H9 (cell line): ENCODE measurements at regions not wholly inside any gene's neighbourhood (a gene's known extent, or its start where the extent isn't known, plus 50 kb on each side); places are given as distances from the start of the nearest gene placed in this dataset.

Source experiments
- DNase-seq: peaks from one replicate; pipeline ENCODE4 v3.0.0-alpha.2; 2017
- H2AFZ ChIP-seq: one replicate; pipeline ENCODE4 v1.6.1; 2013; ENCODE audit warnings: mild to moderate bottlenecking, low read length, control low read depth, moderate library complexity
- H2AK5ac ChIP-seq: 2 replicates; pipeline ENCODE4 v1.6.1; 2013; ENCODE audit warnings: low read length, control low read depth, mixed read lengths; ENCODE audit not compliant: insufficient read length
- H2BK120ac ChIP-seq: one replicate; pipeline ENCODE4 v1.6.1; 2013; ENCODE audit warnings: low read depth, mild to moderate bottlenecking, low read length, control low read depth, inconsistent platforms; ENCODE audit not compliant: poor library complexity, severe bottlenecking
- H2BK12ac ChIP-seq: 2 replicates; pipeline ENCODE4 v1.6.1; 2013; ENCODE audit warnings: low read length, control low read depth, mixed read lengths, low read depth; ENCODE audit not compliant: insufficient read length
- H2BK15ac ChIP-seq: 2 replicates; pipeline ENCODE4 v1.6.1; 2013; ENCODE audit warnings: low read depth, low read length, control low read depth
- H2BK20ac ChIP-seq: one replicate; pipeline ENCODE4 v1.6.1; 2013; ENCODE audit warnings: low read depth, mild to moderate bottlenecking, low read length, control low read depth, inconsistent platforms; ENCODE audit not compliant: poor library complexity, severe bottlenecking
- H2BK5ac ChIP-seq: 2 replicates; pipeline ENCODE4 v1.6.1; 2013; ENCODE audit warnings: low read length, control low read depth, mixed read lengths; ENCODE audit not compliant: insufficient read length
- H3K14ac ChIP-seq: 2 replicates; pipeline ENCODE4 v1.6.1; 2013; ENCODE audit warnings: low read length, control low read depth; ENCODE audit not compliant: insufficient read depth
- H3K18ac ChIP-seq: 2 replicates; pipeline ENCODE4 v1.6.1; 2013; ENCODE audit warnings: low read depth, mild to moderate bottlenecking, mixed read lengths, low read length, control low read depth; ENCODE audit not compliant: insufficient read length
- H3K23ac ChIP-seq: 2 replicates; pipeline ENCODE4 v1.6.1; 2013; ENCODE audit warnings: low read length, control low read depth, mixed read lengths, low read depth; ENCODE audit not compliant: insufficient read length
- H3K23me2 ChIP-seq: 2 replicates; pipeline ENCODE4 v1.6.1; 2013; ENCODE audit warnings: low read depth, mild to moderate bottlenecking, mixed read lengths, low read length, control low read depth; ENCODE audit not compliant: insufficient read length, poor library complexity, severe bottlenecking
- H3K27ac ChIP-seq: 2 replicates; pipeline ENCODE4 v1.5.1; 2013; ENCODE audit warnings: low read length, control low read depth, mixed read lengths, low read depth; ENCODE audit not compliant: insufficient read length
- H3K27me3 ChIP-seq: 2 replicates; pipeline ENCODE4 v1.6.1; 2013; ENCODE audit warnings: low read length, control low read depth, inconsistent platforms; ENCODE audit not compliant: insufficient read depth
- H3K4ac ChIP-seq: 2 replicates; pipeline ENCODE4 v1.6.1; 2013; ENCODE audit warnings: low read depth, mild to moderate bottlenecking, control low read depth, inconsistent platforms, low read length, moderate library complexity
- H3K4me1 ChIP-seq: 2 replicates; pipeline ENCODE4 v1.6.1; 2013; ENCODE audit warnings: low read length, control low read depth, inconsistent platforms; ENCODE audit not compliant: insufficient read depth
- H3K4me2 ChIP-seq: 2 replicates; pipeline ENCODE4 v1.6.1; 2013; ENCODE audit warnings: low read length, control low read depth, mixed read lengths; ENCODE audit not compliant: insufficient read length, insufficient read depth
- H3K56ac ChIP-seq: 2 replicates; pipeline ENCODE4 v1.6.1; 2013; ENCODE audit warnings: low read depth, mild to moderate bottlenecking, mixed read lengths, low read length, control low read depth; ENCODE audit not compliant: insufficient read length
- H3K79me1 ChIP-seq: 2 replicates; pipeline ENCODE4 v1.6.1; 2013; ENCODE audit warnings: low read depth, mild to moderate bottlenecking, moderate library complexity, low read length, control low read depth, inconsistent platforms; ENCODE audit not compliant: insufficient read depth, poor library complexity, severe bottlenecking
- H3K79me2 ChIP-seq: 2 replicates; pipeline ENCODE4 v1.6.1; 2013; ENCODE audit warnings: low read length, control low read depth, inconsistent platforms; ENCODE audit not compliant: insufficient read depth
- H3K9ac ChIP-seq: 2 replicates; pipeline ENCODE4 v1.6.1; 2013; ENCODE audit warnings: low read length, control low read depth, mixed read lengths; ENCODE audit not compliant: insufficient read length; ENCODE audit errors: extremely low read depth
- H3K9me3 ChIP-seq: one replicate; pipeline ENCODE4 v1.6.1; 2013; ENCODE audit warnings: low read depth, low read length, inconsistent platforms; ENCODE audit not compliant: control insufficient read depth
- H3T11ph ChIP-seq: one replicate; pipeline ENCODE4 v1.6.1; 2013; ENCODE audit warnings: mild to moderate bottlenecking, low read length, control low read depth, inconsistent platforms
- H4K20me1 ChIP-seq: one replicate; pipeline ENCODE4 v1.6.1; 2013; ENCODE audit not compliant: control insufficient read depth, insufficient read length, insufficient read depth
- H4K5ac ChIP-seq: 2 replicates; pipeline ENCODE4 v1.6.1; 2013; ENCODE audit warnings: low read depth, mild to moderate bottlenecking, mixed read lengths, low read length, control low read depth; ENCODE audit not compliant: insufficient read length
- H4K8ac ChIP-seq: replicated peaks from 2 replicates; pipeline ENCODE4 v1.6.1; 2013; ENCODE audit warnings: low read length, control low read depth, mixed read lengths, low read depth; ENCODE audit not compliant: insufficient read length
- H4K91ac ChIP-seq: 2 replicates; pipeline ENCODE4 v1.6.1; 2013; ENCODE audit warnings: low read depth, mild to moderate bottlenecking, moderate library complexity, mixed read lengths, low read length, control low read depth; ENCODE audit not compliant: insufficient read length
- H3K27ac Mint-ChIP-seq, 3 experiments: 2 replicates in 2 of 3; 3 replicates in 1 of 3; pipeline ENCODE4 v1.8.0; 2020 to 2021; ENCODE audit warnings: mixed read lengths in 3 of 3, mild to moderate bottlenecking in 1 of 3, moderate library complexity in 1 of 3
- H3K27me3 Mint-ChIP-seq: 2 replicates; pipeline ENCODE4 v1.8.0; 2021; ENCODE audit warnings: low read depth, mild to moderate bottlenecking, moderate library complexity, mixed read lengths
- H3K36me3 Mint-ChIP-seq, 3 experiments: 2 replicates in 2 of 3; 3 replicates in 1 of 3; pipeline ENCODE4 v1.8.0; 2020 to 2021; ENCODE audit warnings: low read depth in 3 of 3, mixed read lengths in 3 of 3; ENCODE audit not compliant: insufficient read depth in 1 of 3
- H3K4me1 Mint-ChIP-seq, 2 experiments: 2 replicates each; pipeline ENCODE4 v1.8.0; 2020; ENCODE audit warnings: mixed read lengths in 2 of 2
- H3K4me3 Mint-ChIP-seq, 2 experiments: 2 replicates in 1 of 2; 3 replicates in 1 of 2; pipeline ENCODE4 v1.8.0; 2020 to 2021; ENCODE audit warnings: mild to moderate bottlenecking in 2 of 2, mixed read lengths in 2 of 2, moderate library complexity in 1 of 2
- H3K9me3 Mint-ChIP-seq, 2 experiments: 2 replicates in 1 of 2; 3 replicates in 1 of 2; pipeline ENCODE4 v1.8.0; 2020; ENCODE audit warnings: mild to moderate bottlenecking in 2 of 2, mixed read lengths in 2 of 2, moderate library complexity in 1 of 2
- CTCF ChIP-seq: fragments of 200-600 bp; sonication (generic); conservative IDR thresholded peaks from 3 replicates; pipeline ENCODE4 v1.8.0; 2021; ENCODE audit warnings: antibody characterized with exemption, mild to moderate bottlenecking
- WGBS: extraction: QIAGEN DNeasy Blood & Tissue Kit; methylation state at CpG from one replicate; pipeline ENCODE4 v1.1.7; 2013; ENCODE audit warnings: missing lambda C conversion rate, low lambda C conversion rate, mixed read lengths; ENCODE audit not compliant: insufficient read length; ENCODE audit errors: extremely low coverage; 5-methylcytosine and 5-hydroxymethylcytosine counted together

GRCh38 chr10:43913676-43914235 is 265.1 kb upstream of the ZNF32 start:
- no peak overlapping the region for H2AK5ac ChIP-seq
- no peak overlapping the region for H4K5ac ChIP-seq
- no peak overlapping the region for H3K56ac ChIP-seq
- H3K23me2 ChIP-seq, result no peaks in the 10 kb centered on the region
- no peaks in the 10 kb centered on the region for H3K27me3 ChIP-seq
- no peak overlapping the region for H3K18ac ChIP-seq
- no peak overlapping the region for H2BK5ac ChIP-seq
- no peak overlapping the region for H2BK12ac ChIP-seq
- no peak for DNase-seq
- no peak overlapping the region for H3K27ac ChIP-seq
- H3K14ac ChIP-seq, result no peak overlapping the region
- H3K4me1 Mint-ChIP-seq, result peaks cover 7 to 8% of the 10 kb centered on the region in 2 experiments
- H4K8ac ChIP-seq, result no peak overlapping the region
- no CpG with 5 or more reads among the region's 8 CpGs for WGBS
- H3K9ac ChIP-seq, result no peak overlapping the region
- no peak overlapping the region for H4K91ac ChIP-seq
- no peaks in the 10 kb centered on the region for H4K20me1 ChIP-seq
- H3K4ac ChIP-seq, result no peak overlapping the region
- no peak overlapping the region for H3K4me2 ChIP-seq
- H3K23ac ChIP-seq, result no peak overlapping the region
- H2BK20ac ChIP-seq, result no peak overlapping the region
- H3K36me3 Mint-ChIP-seq, result peaks cover 0 to 9% (median 0%) of the 10 kb centered on the region in 3 experiments; a peak in 2 of 7 replicates
- no peak overlapping the region for H2AFZ ChIP-seq
- no peaks in the 10 kb centered on the region for H3K79me2 ChIP-seq
- no peaks in the 10 kb centered on the region for H3K79me1 ChIP-seq
- no peak overlapping the region for H3K27ac Mint-ChIP-seq
- no peak overlapping the region for H2BK120ac ChIP-seq
- H3K4me1 ChIP-seq, result no peaks in the 10 kb centered on the region
- no peak overlapping the region for H2BK15ac ChIP-seq
- H3K4me3 Mint-ChIP-seq, result no peak overlapping the region
- H3T11ph ChIP-seq, result no peak overlapping the region
- peaks cover 8% of the 10 kb centered on the region for H3K27me3 Mint-ChIP-seq
- H3K9me3 Mint-ChIP-seq, result peaks cover 12 to 15% of the 10 kb centered on the region in 2 experiments; a peak in 4 of 5 replicates
- no peak for TF ChIP-seq CTCF
- H3K9me3 ChIP-seq, result no peaks in the 10 kb centered on the region
